ENCODE measurements at regions not wholly inside any gene's neighbourhood (a gene's known extent, or its start where the extent isn't known, plus 50 kb on each side); places are given as distances from the start of the nearest gene placed in this dataset.

DNA sequence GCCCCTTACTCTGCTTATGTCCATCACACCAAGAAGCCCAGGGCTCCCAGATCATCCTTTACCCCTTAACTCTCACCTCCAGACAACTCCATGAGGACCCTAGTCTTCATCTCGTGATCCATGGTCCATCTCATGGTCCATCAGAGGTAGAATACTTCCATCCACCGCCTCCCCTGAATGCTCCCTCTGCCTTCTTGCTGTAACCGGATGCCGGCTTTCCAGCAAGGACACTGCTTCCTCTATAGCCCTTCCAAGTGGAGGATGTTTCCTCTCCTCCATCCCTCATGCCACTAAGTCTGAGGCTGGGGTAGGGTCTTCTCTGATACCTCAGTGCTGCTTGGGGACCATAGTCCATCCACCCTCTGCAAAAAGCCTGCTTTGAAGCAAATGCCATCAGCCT is 118.6 kb upstream of the SIX2 start:
- Histone ChIP-seq H3K9me3 (no peaks in the 10 kb centered on the region), H3K27ac (no peak overlapping the region), H3K36me3 (replicated peaks in 1 of 2; ENCODE audit: insufficient read depth in 1 of 2, low read depth in 2 of 2) (no peaks in the 10 kb centered on the region), H3K4me3 (no peak overlapping the region), H3K4me1 (no peaks in the 10 kb centered on the region), H3K27me3 (no peaks in the 10 kb centered on the region)
- 94 to 95% methylated on average over 4 of the region's 4 CpGs for WGBS, 2 donors
- DNase-seq (no peak), ATAC-seq (no peak)
- no peak for TF ChIP-seq POLR2A (IDR thresholded peaks at IDR 0.05)
- TF ChIP-seq, protein P1, sequence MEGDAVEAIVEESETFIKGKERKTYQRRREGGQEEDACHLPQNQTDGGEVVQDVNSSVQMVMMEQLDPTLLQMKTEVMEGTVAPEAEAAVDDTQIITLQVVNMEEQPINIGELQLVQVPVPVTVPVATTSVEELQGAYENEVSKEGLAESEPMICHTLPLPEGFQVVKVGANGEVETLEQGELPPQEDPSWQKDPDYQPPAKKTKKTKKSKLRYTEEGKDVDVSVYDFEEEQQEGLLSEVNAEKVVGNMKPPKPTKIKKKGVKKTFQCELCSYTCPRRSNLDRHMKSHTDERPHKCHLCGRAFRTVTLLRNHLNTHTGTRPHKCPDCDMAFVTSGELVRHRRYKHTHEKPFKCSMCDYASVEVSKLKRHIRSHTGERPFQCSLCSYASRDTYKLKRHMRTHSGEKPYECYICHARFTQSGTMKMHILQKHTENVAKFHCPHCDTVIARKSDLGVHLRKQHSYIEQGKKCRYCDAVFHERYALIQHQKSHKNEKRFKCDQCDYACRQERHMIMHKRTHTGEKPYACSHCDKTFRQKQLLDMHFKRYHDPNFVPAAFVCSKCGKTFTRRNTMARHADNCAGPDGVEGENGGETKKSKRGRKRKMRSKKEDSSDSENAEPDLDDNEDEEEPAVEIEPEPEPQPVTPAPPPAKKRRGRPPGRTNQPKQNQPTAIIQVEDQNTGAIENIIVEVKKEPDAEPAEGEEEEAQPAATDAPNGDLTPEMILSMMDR (IDR thresholded peaks at IDR 0.05), result no peak
- intact Hi-C loops (cut with DNase I), result no loop called here

DNA sequence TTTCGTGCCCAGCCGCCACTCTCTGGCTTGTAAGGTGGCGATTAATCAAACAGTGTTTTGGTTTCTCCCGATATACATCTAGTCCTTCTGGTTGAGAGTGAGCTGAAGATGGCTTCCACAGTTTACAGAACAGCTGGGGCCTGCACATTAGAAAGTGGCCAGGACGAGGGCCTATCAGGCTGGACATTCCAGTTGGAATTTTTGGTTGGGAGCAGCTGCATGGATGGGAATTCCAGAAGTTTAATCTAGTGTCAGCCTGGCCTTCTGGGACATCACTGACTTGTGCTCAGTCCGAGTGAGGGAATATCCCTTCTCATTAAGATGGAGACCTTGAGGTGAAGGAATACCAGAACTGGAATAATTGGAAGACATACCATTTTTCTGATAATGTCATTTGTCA is 118.1 kb upstream of the SIX2 start:
- ATAC-seq, result no peak
- TF ChIP-seq, protein P1 (IDR thresholded peaks at IDR 0.05), result no peak
- TF ChIP-seq POLR2A (IDR thresholded peaks at IDR 0.05), result no peak
- Histone ChIP-seq H3K4me3 (no peak overlapping the region), H3K4me1 (no peaks in the 10 kb centered on the region), H3K36me3 (replicated peaks in 1 of 2; ENCODE audit: insufficient read depth in 1 of 2, low read depth in 2 of 2) (no peaks in the 10 kb centered on the region), H3K27me3 (no peaks in the 10 kb centered on the region), H3K9me3 (no peaks in the 10 kb centered on the region), H3K27ac (no peak overlapping the region)
- WGBS, 2 donors, result 87 to 92% methylated on average over 6 of the region's 6 CpGs
- no peak for DNase-seq
- intact Hi-C loops (cut with DNase I), result no loop called here

DNA sequence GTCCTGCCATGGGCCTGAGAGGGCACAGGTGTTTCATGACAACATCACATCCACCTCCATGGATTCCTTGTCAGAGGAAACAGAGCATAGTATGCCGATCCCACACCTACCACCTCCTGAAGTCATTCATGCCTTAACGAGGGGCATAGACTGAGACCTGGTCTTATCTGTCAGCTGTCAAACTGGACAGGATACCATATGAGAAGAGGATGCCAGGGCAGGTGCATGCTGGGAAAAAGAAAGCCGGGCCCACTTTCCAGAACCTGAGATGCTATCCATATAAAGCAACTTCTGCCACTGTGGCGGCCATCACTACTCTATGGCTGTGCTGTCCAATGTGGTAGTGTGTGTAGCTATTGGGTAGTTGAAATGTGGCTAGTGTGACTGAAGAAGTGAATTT is 116.0 kb upstream of the SIX2 start:
- intact Hi-C loops (cut with DNase I), result no loop called here
- DNase-seq, result no peak

DNA sequence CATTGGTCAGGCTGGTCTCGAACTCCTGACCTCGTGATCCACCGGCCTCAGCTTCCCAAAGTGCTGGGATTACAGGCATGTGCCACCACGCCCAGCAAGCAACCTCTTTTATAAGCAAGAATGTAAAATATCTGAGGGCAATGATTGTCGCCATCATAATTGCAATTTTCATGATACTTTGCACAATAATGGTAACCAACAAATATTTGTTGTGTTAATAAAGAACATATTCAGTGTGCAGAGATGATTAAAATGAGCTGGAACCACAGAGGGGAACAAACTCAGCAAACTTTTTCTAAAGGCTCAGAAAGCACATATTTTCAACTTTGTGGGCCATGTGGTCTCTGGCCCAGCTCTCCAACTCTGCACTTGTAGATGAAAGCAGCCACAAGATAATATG is 115.2 kb upstream of the SIX2 start:
- no peak overlapping the region for H3K27ac ChIP-seq
- DNase-seq (no peak), ATAC-seq (no peak)
- H3K4me3 ChIP-seq, result no peak overlapping the region
- TF ChIP-seq, protein P1 (IDR thresholded peaks at IDR 0.05), result no peak
- no peak for TF ChIP-seq POLR2A (IDR thresholded peaks at IDR 0.05)
- no peaks in the 10 kb centered on the region for H3K36me3 ChIP-seq (replicated peaks in 1 of 2; ENCODE audit: insufficient read depth in 1 of 2, low read depth in 2 of 2)
- no peaks in the 10 kb centered on the region for H3K27me3 ChIP-seq
- H3K4me1 ChIP-seq, result no peaks in the 10 kb centered on the region
- WGBS, 2 donors, result 86 to 91% methylated on average over 5 of the region's 5 CpGs
- intact Hi-C loops (cut with DNase I), result no loop called here
- H3K9me3 ChIP-seq, result no peaks in the 10 kb centered on the region

More for the DNA sequence above, 116.0 kb upstream of the SIX2 start:
- WGBS, 2 donors, result 80 to 96% methylated on average over 2 to 4 of the region's 4 CpGs
- Histone ChIP-seq H3K4me3 (no peak overlapping the region), H3K9me3 (no peaks in the 10 kb centered on the region), H3K4me1 (no peaks in the 10 kb centered on the region), H3K27ac (no peak overlapping the region), H3K36me3 (replicated peaks in 1 of 2; ENCODE audit: insufficient read depth in 1 of 2, low read depth in 2 of 2) (no peaks in the 10 kb centered on the region), H3K27me3 (no peaks in the 10 kb centered on the region)
- TF ChIP-seq POLR2A (IDR thresholded peaks at IDR 0.05), result no peak
- TF ChIP-seq, protein P1 (IDR thresholded peaks at IDR 0.05), result no peak
- ATAC-seq, result no peak

DNA sequence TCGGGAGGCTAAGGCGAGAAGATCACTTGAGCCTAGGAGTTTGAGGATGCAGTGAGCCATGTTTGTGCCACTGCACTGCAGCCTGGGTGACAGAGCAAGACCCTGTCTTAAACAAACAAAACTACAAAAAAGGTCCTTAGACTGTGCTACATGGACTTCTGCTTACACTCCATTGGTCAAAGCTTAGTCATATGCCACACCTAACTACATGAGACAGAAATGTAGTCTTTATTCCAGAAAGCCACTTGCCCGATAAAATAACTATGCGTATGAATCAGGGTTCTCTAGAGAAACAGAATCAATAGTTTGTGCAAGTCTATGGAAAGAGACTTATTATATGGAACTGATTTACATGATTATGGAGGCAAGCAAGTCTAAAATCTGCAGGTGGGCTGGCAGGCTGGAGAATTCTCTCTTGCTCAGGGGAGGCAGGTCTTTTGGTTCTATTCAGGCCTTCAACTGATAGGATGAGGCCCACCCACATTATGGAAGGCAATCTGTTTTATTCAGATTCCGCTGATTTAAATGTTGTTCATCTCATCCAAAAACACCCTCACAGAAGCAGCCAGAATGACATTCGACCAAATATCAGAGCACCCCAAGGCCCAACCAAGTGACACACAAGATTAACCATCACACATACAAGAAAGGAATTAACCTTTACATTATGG is 114.4 kb upstream of the SIX2 start:
- intact Hi-C loops (cut with DNase I), result no loop called here
- Histone ChIP-seq H3K36me3 (replicated peaks in 1 of 2; ENCODE audit: insufficient read depth in 1 of 2, low read depth in 2 of 2) (no peaks in the 10 kb centered on the region), H3K27me3 (no peaks in the 10 kb centered on the region), H3K4me1 (no peaks in the 10 kb centered on the region), H3K27ac (no peak overlapping the region), H3K9me3 (no peaks in the 10 kb centered on the region), H3K4me3 (no peak overlapping the region)
- TF ChIP-seq POLR2A (IDR thresholded peaks at IDR 0.05), result no peak
- TF ChIP-seq, protein P1 (IDR thresholded peaks at IDR 0.05), result no peak
- DNase-seq, result no peak
- 71 to 87% methylated on average over 6 of the region's 6 CpGs for WGBS, 2 donors
- ATAC-seq, result no peak

All from body of pancreas (tissue), 4 donors.